Pons (tissue), 1 donor: ENCODE measurements at regions not wholly inside any gene's neighbourhood (a gene's known extent, or its start where the extent isn't known, plus 50 kb on each side); places are given as distances from the start of the nearest gene placed in this dataset.

Experiments
- DNase-seq: peaks from one replicate; pipeline ENCODE4 v3.0.0-alpha.2; 2016; ENCODE audit warnings: low spot score

- DNase-seq, result no peak
Measured at GRCh38 chr6:1153696-1154245, 158.1 kb upstream of the FOXQ1 start.

GRCh38 chr6:1146500-1146899 is 165.4 kb upstream of the FOXQ1 start:
- no peak for DNase-seq

- DNase-seq, result no peak
Measured at GRCh38 chr6:1145768-1146218, 166.1 kb upstream of the FOXQ1 start.

- DNase-seq, result no peak
Measured at GRCh38 chr6:1144842-1145767, 166.8 kb upstream of the FOXQ1 start.

GRCh38 chr6:1143655-1144054 is 168.2 kb upstream of the FOXQ1 start:
- DNase-seq, result no peak

- no peak for DNase-seq
Measured at GRCh38 chr6:1139155-1139890, 172.6 kb upstream of the FOXQ1 start.

- no peak for DNase-seq
Measured at GRCh38 chr6:1137849-1138248, 174.0 kb upstream of the FOXQ1 start.

GRCh38 chr6:1136827-1137226 is 175.1 kb upstream of the FOXQ1 start:
- DNase-seq, result no peak

GRCh38 chr6:1136415-1136774 is 175.5 kb upstream of the FOXQ1 start:
- DNase-seq, result peak; percentile 71

GRCh38 chr6:1135726-1136414 is 176.0 kb upstream of the FOXQ1 start:
- DNase-seq, result peak; percentile 45

- no peak for DNase-seq
Measured at GRCh38 chr6:1131285-1132079, 180.4 kb upstream of the FOXQ1 start.

- no peak for DNase-seq
Measured at GRCh38 chr6:1130709-1131108, 181.2 kb upstream of the FOXQ1 start.

GRCh38 chr6:1129131-1129530 is 182.8 kb upstream of the FOXQ1 start:
- peak; percentile 9 for DNase-seq

- no peak for DNase-seq
Measured at GRCh38 chr6:1127597-1128288, 184.2 kb upstream of the FOXQ1 start.

- no peak for DNase-seq
Measured at GRCh38 chr6:1127129-1127528, 184.8 kb upstream of the FOXQ1 start.

GRCh38 chr6:1126036-1126435 is 185.9 kb upstream of the FOXQ1 start:
- no peak for DNase-seq

- no peak for DNase-seq
Measured at GRCh38 chr6:1125297-1125696, 186.6 kb upstream of the FOXQ1 start.

GRCh38 chr6:1124885-1125284 is 187.0 kb upstream of the FOXQ1 start:
- no peak for DNase-seq

- DNase-seq, result no peak
Measured at GRCh38 chr6:1123386-1124375, 188.2 kb upstream of the FOXQ1 start.

- no peak for DNase-seq
Measured at GRCh38 chr6:1122083-1122482, 189.8 kb upstream of the FOXQ1 start.
